Left colon (tissue), 2 donors: ENCODE measurements at regions not wholly inside any gene's neighbourhood (a gene's known extent, or its start where the extent isn't known, plus 50 kb on each side); places are given as distances from the start of the nearest gene placed in this dataset.

Experiments used
- ATAC-seq: fragments of 200-7000 bp; cut with Tn5 transposase; one replicate; pipeline ENCODE4 v1.9.1; 2020; ENCODE audit warnings: mild to moderate bottlenecking, moderate library complexity
- DNase-seq, 2 donors: peaks; one replicate each; pipeline ENCODE4 v3.0.0-alpha.2; 2020
- intact Hi-C, 2 donors: fragments of 100-400 bp; cut with DNase I in 1 of 2; cut with micrococcal nuclease in 1 of 2; formaldehyde crosslinking; loops; one replicate each; pipeline versions ENCODE4 v1.11.2 to v1.14.0; 2022; cut with DNase I, micrococcal nuclease
- donor health status: DM: no; HTN: no; CAD: no.
- donor health status: DM: yes; HTN: yes; CAD: no.

DNA sequence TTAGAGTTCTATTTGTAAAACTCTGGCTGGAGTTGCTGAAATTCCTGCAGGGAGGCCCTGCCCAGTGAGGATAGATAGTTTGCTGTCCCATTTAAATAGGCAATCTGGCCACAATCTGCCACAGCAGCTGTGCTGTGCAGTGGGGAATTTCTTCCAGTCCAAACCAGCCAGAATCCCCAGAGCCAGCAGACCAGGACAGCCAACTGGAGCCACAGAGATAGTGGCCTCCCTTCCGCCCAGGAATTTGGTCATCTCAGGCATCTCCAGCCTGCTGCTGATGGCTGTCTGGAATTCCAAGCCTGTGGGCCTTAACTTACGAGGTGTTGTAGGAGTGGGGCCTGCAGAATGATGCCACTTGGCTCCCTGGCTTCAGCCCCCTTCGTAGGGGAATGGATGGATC lies 643.4 kb downstream of the DNAJB9 start:
- no peak for ATAC-seq
- intact Hi-C loops = no loop called here
- DNase-seq = no peak

DNA sequence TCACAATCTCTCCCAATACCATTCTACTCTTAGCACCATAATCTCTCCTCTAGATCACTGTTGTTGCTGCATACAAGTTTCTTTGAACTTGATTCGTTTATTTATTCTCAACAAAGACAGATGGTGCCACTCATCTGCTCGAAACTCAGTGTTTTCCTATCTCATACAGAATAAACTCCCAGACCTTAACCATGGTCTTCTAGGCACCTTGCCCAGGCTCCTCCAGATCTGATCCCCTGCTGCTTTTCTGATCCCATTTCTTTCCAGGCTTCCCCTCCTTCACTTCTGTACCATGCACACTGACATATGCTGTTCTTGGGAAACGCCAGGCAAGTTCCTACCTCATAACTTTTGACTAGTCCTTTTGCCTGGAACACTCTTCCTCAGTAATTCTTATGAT lies 645.7 kb downstream of the DNAJB9 start:
- ATAC-seq = no peak
- no peak for DNase-seq
- intact Hi-C loops = no loop called here

DNA sequence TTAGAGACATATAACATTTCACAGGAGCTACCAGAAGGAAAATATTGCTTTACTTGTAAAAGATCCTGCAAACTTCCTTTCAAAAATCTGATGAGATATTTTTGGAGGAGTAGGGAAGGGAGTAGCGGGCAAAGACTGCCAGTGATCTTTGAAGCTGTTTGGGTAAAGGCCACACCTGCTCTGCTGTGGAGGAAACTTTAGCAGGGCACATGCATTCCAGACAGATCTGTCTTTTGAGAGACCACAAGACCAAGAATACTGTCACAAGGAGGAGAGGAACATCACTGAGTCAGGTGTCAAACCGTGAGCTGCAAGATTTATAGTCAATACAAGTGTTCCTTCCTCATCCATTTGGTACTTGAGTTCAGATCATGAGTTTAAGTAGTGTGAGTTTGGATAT lies 654.4 kb downstream of the DNAJB9 start:
- no peak for DNase-seq
- ATAC-seq = no peak
- intact Hi-C loops = no loop called here

DNA sequence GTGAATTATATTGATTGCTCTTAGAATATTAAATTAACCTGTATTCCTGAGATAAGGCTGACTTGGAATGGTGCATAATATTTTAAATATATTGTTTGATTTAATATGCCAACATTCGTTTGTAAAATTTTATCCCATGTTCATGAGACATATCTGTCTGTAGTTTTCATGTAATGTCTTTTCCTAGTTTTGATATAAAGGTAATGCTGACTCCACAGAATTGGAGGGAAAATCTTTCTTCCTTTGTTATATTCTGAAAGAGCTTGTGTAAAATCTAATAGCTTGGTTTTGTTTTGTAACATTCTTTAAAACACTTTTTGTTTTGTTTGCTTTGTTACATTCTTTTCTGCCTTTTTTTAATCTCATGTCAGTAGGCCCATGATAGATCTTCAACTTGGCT lies 657.0 kb downstream of the DNAJB9 start:
- no peak for ATAC-seq
- DNase-seq = no peak
- intact Hi-C loops = no loop called here

DNA sequence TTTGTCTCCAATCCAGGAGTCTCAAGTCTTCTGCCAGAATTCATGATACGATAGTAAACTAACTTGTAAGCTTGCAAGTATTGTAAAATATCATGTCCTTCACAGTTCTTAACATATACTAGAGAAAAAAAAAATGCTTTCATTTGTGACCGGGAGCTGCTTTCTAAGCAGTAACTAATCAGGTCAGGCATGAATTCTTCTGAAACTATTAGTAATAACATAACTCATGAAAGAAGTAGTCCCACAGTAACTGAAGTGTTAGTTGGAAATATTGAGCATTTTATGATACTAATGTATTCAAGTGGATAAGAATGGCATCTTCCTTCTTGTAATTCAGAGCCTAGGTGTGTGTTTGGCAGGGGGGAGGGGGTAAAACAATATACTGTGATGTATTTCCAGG lies 665.6 kb downstream of the DNAJB9 start:
- DNase-seq (no peak), ATAC-seq (no peak)
- intact Hi-C loops = no loop called here

DNA sequence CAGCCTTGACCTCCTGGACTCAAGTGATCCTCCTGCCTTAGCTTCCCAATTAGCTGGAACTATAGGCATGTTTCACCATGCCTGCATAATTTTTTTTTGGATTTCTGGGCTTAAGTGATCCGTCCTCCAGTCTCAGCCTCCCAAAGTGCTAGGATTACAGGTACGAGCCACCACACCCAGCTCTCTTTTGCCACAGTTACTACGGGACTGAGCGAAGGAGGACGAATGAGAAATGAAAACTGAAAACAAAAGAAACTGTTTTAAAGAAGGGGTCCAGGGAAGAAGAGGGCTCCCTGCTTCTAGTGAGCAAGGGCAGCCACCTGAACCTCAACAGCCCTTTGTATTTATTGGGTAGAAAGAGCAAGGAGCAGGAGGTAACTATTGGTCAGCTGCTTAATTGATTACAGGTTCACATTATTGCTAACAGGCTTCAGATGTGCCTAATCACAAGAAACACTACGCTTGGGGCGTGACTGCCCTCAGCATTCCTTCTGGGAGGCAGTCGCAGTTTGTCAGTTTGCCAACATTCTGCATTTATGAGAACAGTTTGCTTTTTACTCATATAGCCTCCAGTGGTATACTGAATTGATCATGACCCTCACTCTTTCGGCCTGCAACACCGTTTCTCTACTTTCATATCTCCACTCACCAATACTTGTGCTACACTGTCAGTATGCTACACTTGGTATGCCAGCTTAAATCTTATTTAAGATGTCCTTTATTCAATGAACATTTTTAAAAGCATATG lies 676.8 kb downstream of the DNAJB9 start:
- DNase-seq = no peak
- intact Hi-C loops = no loop called here
- ATAC-seq = no peak

DNA sequence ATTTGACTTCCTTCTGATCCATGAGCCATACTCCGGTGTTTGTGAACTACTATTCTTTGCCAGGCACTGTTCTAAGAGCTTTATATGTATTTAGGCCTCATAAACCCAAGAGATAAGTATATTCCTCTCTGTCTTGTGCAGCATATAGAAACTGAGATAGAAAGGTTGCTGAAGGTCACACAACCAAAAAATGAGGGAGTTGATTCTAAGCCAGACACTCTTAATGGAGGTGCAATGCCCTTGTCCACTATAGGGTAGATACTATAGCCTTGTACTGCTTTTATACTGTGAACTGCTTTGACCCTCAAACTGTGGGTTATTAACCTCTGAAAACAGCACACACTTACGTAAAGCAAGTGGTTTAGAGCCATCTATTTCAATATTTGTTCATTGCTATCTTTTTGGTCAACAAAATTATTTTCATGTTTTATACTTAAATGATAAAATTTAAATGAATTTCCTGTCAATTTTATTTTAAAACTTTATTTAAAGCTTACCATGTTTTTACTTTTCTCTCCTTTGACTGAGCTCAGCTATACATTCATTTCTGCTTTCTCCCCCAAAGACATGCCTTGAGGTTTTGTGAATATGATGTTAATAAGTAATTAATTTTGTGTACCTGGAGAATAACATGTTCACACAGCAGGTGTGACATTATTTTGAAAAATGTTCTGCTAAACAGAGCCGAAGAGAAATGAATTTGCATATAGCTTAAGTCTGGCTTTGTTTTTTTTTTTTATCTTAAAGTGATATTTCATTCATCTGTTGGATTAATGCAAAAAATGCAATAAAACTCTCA lies 687.3 kb downstream of the DNAJB9 start:
- no peak for ATAC-seq
- intact Hi-C loops = no loop called here
- DNase-seq = no peak

DNA sequence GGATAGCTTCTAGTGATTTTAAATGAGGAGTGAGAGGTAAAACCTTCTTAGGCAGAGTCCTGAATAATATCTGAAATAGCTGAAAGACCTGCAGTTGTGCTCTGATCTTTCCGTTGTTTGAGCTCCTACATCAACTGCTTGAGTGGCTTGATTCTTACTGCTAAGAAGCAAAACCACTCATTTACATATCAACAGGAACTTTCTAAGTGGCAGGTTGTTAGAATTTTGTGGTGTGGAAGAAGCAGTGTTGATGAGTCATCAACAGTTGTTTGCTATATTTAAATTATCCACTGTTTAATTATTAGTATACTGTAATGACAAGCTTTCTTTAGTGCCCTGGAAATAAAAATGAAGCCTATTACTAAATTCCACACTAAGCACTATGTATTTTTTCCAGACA lies 689.5 kb downstream of the DNAJB9 start:
- no peak for DNase-seq
- intact Hi-C loops = no loop called here
- ATAC-seq = no peak

DNA sequence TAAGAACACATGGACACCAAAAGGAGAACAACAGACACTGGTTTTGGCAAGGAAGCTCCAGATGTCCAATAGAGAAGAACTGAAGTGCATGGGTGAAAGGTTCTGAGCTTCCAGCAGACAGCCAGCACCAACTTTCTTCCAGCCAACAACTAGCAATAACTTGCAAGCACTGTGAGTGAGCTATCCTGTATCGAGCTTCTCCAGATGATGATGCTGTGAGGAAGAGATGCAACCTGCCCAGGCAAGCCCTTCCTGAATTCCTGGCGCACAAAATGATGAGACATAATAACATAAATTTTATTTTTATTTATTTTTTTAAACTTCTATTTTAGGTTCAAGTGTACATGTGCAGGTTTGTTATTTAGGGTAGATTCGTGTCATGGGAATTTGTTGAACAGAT lies 692.1 kb downstream of the DNAJB9 start:
- intact Hi-C loops = no loop called here
- ATAC-seq (no peak), DNase-seq (no peak)

DNA sequence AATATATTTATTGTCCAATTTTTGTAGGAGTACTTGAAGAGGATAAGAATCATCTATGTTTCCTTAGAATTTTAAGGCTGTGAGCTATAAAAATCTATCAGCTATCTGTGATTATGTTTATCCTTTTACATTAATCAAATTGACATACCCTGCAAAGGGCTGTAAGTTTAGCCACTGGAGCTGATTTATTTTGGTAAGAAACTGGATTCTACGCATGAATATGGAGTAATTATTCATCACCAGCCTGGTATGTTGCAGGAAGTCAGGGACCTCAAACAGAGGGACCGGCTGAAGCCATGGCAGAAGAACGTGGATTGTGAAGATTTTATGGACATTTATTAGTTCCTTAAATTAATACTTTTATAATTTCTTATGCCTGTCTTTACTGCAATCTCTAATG lies 696.9 kb downstream of the DNAJB9 start:
- ATAC-seq = no peak
- no peak for DNase-seq
- intact Hi-C loops = no loop called here

DNA sequence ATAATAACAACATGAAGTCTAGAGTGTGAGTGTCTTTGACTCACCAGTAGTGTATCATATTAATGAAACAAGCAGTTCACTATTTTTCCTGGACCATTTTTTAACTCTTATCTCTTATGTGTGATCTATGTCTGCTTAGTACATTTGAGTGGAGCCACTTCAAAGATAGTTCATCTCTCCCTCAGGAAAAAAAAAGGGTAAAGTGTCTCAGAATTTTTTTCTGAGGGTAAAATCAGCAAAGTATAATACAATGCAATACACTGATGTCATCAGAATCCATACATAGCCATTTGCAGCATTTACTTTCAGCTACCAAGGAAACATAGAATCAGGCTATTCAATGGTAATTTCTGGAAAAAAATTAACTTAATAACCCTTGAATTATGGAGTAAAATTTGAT lies 706.7 kb downstream of the DNAJB9 start:
- intact Hi-C loops = no loop called here
- no peak for ATAC-seq
- no peak for DNase-seq

DNA sequence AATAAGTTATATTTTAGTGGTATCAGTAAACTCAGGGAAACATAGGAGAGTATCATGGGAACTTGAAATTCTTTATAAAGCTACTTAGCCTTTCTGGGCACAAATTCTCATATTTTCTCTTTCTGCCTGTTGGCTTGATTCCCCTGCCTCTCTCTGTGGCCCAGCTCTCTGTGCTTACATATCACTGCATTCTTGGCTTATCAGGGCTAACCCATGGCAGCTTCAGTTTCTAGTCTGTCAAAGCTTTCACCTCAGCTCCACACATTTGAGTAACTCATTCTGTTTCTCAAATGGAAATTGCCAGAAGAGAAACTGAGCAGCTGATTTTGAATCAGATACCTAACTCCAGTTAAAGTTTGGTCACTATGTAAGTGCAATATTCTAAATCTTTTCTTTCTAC lies 713.1 kb downstream of the DNAJB9 start:
- intact Hi-C loops = no loop called here
- ATAC-seq (no peak), DNase-seq (no peak)

DNA sequence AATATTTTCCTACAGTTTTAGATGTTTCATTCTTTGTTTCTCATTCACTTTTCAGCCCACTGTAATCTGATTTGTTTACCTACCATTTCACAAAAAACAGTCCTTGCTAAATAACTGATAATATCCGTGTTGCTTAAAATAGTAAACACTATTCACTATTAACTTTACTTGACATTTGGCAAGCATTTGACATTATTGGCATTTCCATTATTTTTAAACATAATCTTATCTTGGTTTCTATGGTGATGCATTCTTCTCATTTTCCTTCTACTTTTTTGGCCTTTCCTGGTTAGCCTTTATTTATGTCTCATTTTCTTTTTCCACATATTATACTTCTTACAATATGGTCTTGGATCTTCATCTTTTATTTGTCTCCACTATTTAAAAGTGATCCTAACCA lies 715.3 kb downstream of the DNAJB9 start:
- DNase-seq = no peak
- ATAC-seq = no peak
- intact Hi-C loops = no loop called here

DNA sequence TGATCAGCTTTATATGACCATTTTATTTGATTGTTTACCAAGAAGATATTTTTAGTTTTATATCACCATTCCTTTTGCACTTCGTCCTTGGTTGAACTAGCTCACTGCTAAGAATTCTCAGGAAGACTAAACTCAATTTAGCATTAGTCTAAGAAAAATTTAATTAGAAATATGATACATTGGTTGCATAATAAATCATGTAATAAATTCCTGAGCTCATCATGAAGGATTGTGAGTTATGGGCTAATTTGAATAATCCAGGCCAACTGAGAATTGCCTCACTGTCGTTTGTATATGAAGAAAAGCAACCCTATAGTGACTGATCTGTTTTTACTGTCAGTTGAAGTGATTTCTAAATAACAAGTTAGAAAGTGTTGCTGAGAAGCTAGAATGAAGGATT lies 725.5 kb downstream of the DNAJB9 start:
- DNase-seq = no peak
- intact Hi-C loops = no loop called here
- ATAC-seq = no peak

DNA sequence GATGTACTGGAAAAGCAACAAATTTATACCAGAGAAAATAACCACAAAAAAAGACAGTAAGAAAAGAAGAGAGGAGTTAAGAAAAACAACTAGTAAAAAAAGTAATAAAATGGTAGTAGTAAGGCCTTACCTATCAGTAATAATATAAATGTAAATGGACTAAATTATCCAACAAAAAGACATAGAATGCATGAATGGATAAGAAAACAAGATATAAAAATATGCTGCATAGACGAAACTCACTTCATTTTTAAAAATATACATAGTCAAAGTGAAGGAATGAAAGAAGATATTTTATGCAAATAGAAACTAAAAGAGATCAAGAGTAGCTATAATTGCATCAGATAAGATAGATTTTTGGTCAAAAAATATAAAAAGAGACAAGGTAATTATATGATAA lies 739.1 kb downstream of the DNAJB9 start:
- intact Hi-C loops = no loop called here

DNA sequence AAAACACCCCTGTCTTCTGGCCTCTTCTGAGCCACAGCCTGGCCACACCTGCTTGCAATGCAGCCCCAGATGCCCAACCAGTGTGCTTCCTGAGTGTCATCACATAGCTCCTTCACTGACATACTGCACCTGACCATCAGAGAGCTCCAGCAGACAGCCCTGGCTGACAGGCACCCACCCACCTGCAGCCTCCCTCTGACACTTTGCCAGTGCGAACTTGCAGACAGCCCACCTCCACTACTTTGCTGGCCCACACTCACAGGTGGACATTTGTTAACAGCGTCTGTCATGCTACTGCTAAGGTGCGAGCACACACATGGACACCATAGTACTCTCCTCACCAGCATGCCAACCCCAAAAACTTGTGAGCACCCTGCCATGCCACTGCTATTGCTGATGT lies 740.1 kb downstream of the DNAJB9 start:
- intact Hi-C loops = no loop called here
- no peak for ATAC-seq
- no peak for DNase-seq

More for the DNA sequence above, 739.1 kb downstream of the DNAJB9 start:
- no peak for ATAC-seq
- no peak for DNase-seq

DNA sequence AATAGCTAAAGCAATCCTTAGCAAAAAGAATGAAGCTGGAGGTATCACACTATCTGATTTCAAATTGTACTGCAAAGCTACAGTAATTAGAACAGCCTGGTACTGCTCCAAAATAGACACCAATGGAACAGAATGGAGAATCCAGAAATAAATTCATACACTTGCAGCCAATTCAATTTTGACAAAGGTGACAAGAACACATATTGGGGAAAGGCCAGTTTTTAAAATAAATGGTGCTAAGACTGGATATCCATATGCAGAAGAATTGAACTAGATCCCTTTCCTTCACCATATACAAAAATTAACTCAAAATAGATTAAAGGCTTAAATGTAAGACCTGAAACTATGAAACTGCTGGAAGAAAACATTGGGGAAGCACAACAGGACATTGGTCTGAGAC lies 748.5 kb downstream of the DNAJB9 start:
- DNase-seq (no peak), ATAC-seq (no peak)
- intact Hi-C loops = no loop called here

DNA sequence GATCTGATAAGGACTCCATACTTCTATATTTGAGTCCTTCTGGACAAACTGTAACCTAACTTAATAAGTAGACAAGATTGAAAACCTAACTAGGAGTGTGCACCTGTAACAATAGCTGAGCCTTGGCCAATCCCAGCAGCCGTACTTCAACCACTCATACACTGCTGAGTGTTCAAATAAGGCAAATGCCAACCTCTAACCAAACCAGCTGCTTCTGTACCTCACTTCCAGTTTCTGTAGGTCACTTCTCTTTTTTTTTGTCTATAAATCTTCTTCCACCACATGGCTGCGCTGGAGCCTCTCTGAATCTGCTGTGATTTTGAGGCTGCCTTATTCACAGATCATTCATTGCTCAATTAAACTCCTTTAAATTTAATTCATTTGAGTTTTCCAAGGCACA lies 753.2 kb downstream of the DNAJB9 start:
- no peak for DNase-seq
- no peak for ATAC-seq
- intact Hi-C loops = no loop called here

DNA sequence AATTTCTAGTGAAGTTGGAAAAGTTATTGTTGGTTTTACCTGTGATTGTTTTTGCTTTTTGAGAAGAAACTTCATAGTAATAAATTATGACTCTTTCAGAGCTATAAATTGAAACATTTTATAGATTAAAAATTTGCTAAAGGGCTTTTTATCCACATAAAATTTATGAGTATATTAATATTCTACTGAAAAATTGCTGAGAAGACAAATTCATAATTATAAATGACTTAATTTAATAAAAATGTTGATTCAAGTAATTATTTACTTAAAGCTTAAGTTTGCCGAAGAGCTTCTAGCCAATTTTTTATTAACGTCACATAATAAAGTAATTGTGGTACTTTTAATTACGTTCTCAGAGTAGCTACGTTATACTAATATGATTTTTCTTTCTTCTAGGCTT lies 761.7 kb downstream of the DNAJB9 start:
- no peak for ATAC-seq
- DNase-seq = no peak
- intact Hi-C loops = no loop called here

DNA sequence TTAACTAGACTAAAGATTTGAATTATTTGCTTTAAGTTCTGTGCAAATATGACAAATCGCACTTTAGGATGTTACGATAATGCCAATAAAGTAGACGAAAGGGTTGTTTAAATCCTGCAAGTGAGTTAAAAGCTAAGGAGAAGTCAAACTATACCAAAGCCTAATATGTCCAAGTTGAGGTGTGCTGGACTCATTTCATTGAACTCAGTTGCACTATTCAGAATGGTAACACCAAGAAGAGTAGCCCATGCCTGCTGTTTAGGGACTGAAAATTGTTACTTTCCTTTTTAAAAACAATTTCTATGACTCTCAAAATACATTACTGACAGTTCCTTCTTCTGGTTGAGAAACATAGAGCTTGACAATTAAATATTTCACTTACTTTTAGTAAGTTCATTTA lies 766.3 kb downstream of the DNAJB9 start:
- intact Hi-C loops = no loop called here
- ATAC-seq (no peak), DNase-seq (no peak)

DNA sequence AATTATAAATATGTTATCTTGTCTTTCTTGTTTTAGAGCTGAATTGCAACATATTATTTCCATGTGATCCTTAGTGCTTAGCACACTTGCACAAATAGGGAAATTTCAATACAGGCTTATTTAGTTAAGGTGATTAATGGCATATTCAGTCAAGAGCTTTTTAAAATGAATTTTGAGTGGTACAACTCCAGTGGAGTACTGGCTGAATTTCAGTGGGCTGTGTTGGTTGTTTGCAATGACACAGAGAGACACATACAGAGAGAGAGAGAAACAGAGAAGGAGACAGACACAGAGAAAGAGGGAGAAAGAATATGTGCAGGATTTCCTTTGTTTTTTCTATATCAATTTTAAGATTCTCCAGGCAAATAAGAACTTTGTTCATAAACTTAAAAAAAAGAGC lies 766.9 kb downstream of the DNAJB9 start:
- ATAC-seq (no peak), DNase-seq (no peak)
- intact Hi-C loops = no loop called here
